ENCODE measurements at regions not wholly inside any gene's neighbourhood (a gene's known extent, or its start where the extent isn't known, plus 50 kb on each side); places are given as distances from the start of the nearest gene placed in this dataset.
"Not testable (repeated sequence)": the region's sequence is repeated elsewhere in the genome, so short reads cannot be mapped to it uniquely, and the experiment has no call there.

- DNase-seq = not testable (repeated sequence)
Measured at GRCh38 chr17:71617767-71618166, 503.1 kb upstream of the SOX9 start.

- DNase-seq = no peak
Measured at GRCh38 chr17:71625330-71625729, 495.5 kb upstream of the SOX9 start.

GRCh38 chr17:71628306-71628705 is 492.5 kb upstream of the SOX9 start:
- no peak for DNase-seq

- no peak for DNase-seq
Measured at GRCh38 chr17:71631483-71631882, 489.3 kb upstream of the SOX9 start.

GRCh38 chr17:71632328-71632727 is 488.5 kb upstream of the SOX9 start:
- peak; percentile 88 for DNase-seq

- peak; percentile 69 for DNase-seq
Measured at GRCh38 chr17:71633391-71633849, 487.4 kb upstream of the SOX9 start.

- DNase-seq = no peak
Measured at GRCh38 chr17:71634376-71634775, 486.4 kb upstream of the SOX9 start.

GRCh38 chr17:71635187-71635586 is 485.6 kb upstream of the SOX9 start:
- DNase-seq = no peak

- DNase-seq = no peak
Measured at GRCh38 chr17:71636644-71637043, 484.2 kb upstream of the SOX9 start.

- no peak for DNase-seq
Measured at GRCh38 chr17:71638668-71639067, 482.2 kb upstream of the SOX9 start.

- no peak for DNase-seq
Measured at GRCh38 chr17:71639865-71640264, 481.0 kb upstream of the SOX9 start.

GRCh38 chr17:71646890-71647289 is 473.9 kb upstream of the SOX9 start:
- DNase-seq = not testable (repeated sequence)

- not testable (repeated sequence) for DNase-seq
Measured at GRCh38 chr17:71648342-71648741, 472.5 kb upstream of the SOX9 start.

- no peak for DNase-seq
Measured at GRCh38 chr17:71649941-71650350, 470.9 kb upstream of the SOX9 start.

- DNase-seq = no peak
Measured at GRCh38 chr17:71655542-71655941, 465.3 kb upstream of the SOX9 start.

GRCh38 chr17:71656964-71657858 is 463.6 kb upstream of the SOX9 start:
- no peak for DNase-seq

GRCh38 chr17:71658996-71659395 is 461.8 kb upstream of the SOX9 start:
- no peak for DNase-seq

GRCh38 chr17:71664861-71665260 is 456.0 kb upstream of the SOX9 start:
- DNase-seq = no peak

- no peak for DNase-seq
Measured at GRCh38 chr17:71666047-71666446, 454.8 kb upstream of the SOX9 start.

GRCh38 chr17:71667661-71668060 is 453.2 kb upstream of the SOX9 start:
- no peak for DNase-seq

- no peak for DNase-seq
Measured at GRCh38 chr17:71668807-71669206, 452.0 kb upstream of the SOX9 start.

GRCh38 chr17:71677439-71677838 is 443.4 kb upstream of the SOX9 start:
- DNase-seq = no peak

- no peak for DNase-seq
Measured at GRCh38 chr17:71679832-71680231, 441.0 kb upstream of the SOX9 start.

- DNase-seq = peak; percentile 73
Measured at GRCh38 chr17:71681427-71682173, 439.2 kb upstream of the SOX9 start.
